Left kidney (tissue), 1 donor: ENCODE measurements at regions not wholly inside any gene's neighbourhood (a gene's known extent, or its start where the extent isn't known, plus 50 kb on each side); places are given as distances from the start of the nearest gene placed in this dataset.
"Not testable (repeated sequence)": the region's sequence is repeated elsewhere in the genome, so short reads cannot be mapped to it uniquely, and the experiment has no call there.

ENCODE experiments used
- DNase-seq: peaks from one replicate; pipeline ENCODE4 v3.0.0-alpha.2; 2013

GRCh38 chr21:17738176-17738953 is 80.8 kb downstream of the C21orf91 start:
- no peak for DNase-seq

- no peak for DNase-seq
Observed at GRCh38 chr21:17736072-17736471, 83.1 kb downstream of the C21orf91 start.

DNA sequence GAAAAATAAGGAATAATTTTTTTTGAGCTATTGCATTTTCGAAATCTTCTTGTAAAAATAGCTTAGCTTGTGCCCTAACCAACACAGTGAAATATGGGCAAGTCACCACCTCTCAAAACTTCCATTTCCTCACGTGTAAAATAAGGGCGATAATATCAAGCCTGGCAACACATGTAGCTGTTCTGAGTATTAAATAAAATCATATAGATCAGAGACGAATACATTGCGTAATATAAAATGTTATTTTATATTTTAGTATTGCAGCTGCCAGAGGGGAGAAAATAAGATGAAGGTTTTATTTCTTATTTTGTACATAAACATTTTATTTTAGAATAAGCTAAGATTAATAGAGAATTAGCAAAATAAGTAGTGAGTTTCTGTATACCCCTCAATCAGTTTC is 85.9 kb downstream of the C21orf91 start:
- no peak for DNase-seq

GRCh38 chr21:17732306-17732705 is 86.8 kb downstream of the C21orf91 start:
- peak; percentile 17 for DNase-seq

DNA sequence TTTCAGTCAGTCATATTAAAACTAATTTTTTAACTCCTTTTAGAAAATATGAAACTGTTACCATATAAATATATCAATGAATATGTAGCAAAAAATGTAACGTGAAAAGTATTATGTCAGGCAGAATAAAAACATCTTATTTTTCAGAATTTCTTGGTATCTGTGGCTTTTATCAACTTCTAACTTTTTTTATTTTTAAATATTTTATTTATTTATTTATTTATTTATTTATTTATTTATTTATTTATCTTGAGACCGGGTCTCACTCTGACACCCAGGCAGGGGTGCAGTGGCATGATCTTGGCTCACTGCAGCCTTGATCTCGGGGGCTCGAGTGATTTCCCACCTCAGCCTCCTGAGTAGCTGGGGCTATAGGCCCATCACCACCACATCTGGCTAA is 87.6 kb downstream of the C21orf91 start:
- no peak for DNase-seq

- DNase-seq, result no peak
Observed at GRCh38 chr21:17730782-17731181, 88.4 kb downstream of the C21orf91 start.

DNA sequence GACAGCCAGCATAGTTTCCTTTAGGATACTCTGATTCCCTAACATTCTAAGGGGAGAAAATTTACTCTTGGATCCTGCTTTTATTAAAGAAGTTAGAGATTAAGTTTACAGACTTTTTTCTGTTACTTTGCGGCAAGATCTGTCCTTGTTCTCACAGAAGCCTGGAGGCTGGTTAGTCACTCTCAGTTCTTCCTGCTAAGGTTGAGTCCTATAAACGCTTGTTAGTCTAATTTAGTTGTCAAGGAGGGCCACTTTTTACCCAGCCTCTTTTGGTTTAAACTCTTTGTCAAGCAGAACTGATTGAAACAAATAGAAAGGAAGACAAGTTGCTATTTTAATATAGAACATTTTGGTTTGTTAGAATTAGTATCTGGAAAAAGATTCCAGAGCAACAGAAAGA is 89.7 kb downstream of the C21orf91 start:
- no peak for DNase-seq

DNA sequence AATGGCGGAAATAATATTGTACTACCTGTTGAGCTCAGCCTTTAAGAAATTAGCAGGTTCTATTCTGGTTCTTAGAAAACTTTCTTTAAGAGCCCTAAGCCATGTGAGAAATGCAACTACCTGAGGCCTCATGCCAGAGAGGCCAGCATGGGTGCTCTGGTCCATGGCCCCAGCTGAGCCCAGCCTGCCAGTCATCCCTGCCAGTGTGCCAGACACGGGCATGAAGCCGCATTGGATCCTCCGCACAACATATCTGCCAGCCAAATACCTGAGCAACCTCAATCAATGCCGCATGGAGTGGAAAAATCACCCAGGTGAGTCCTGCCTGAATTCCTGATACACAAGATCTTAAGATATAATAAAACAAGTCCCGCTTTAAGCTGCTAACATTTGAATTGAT is 91.8 kb downstream of the C21orf91 start:
- DNase-seq, result no peak

DNA sequence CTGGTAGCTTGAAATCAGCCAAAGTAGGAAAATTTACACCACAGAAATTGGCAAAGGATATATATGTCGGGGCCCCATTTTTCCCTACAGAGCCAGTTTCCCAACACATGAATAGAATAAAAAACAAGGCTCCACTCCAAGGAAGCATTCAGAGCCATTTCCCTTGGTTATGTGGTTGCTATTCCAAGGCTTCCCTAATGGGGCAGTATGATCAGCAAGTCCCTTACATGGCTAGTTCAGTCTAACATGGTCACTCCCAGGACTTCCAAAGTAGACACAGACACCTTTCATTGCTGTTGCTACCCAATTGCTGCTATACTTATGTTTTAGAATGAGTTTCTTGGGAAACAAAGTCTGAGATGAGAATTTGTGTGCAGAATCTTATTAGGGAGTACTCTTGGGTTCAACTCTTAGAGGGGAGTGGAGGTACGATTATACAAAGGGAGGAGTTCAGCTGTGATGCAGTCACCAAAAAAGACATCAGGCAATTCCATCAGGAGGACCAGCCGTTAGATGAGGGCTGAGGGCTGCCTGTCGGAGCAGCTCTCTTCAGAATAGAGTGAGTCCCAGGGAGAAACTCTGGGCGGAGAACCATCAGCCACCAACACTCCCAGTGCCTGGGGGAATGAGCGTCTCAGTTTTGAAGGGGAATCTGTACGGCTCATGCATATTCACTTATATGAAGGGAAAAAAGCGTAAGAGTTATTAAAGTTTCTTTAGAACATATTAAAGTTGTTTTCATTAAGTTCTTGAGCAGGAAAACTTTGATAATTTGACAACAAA is 92.9 kb downstream of the C21orf91 start:
- DNase-seq, result no peak

- no peak for DNase-seq
Observed at GRCh38 chr21:17725339-17725738, 93.8 kb downstream of the C21orf91 start.

DNA sequence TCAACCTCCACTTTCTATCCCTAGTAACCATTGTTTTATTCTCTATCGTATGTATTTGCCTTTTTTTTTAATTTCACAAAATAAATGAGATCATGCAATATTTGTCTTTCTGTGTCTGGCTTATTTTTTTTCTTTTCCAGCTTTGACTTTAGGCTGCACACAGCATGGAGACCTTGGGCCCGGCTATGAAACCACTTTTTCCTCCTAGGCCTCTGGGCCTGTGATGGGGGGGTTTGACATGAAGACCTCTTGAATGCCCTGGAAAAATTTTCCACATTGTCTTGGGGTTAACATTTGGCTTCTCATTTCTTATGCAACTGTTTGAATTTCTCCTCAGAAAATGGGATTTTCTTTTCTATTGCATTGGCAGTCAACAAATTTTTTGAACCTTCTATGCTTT is 100.2 kb upstream of the BTG3 start:
- no peak for DNase-seq

- DNase-seq, result no peak
Observed at GRCh38 chr21:17711896-17712295, 99.2 kb upstream of the BTG3 start.

- no peak for DNase-seq
Observed at GRCh38 chr21:17709266-17709611, 96.5 kb upstream of the BTG3 start.

DNA sequence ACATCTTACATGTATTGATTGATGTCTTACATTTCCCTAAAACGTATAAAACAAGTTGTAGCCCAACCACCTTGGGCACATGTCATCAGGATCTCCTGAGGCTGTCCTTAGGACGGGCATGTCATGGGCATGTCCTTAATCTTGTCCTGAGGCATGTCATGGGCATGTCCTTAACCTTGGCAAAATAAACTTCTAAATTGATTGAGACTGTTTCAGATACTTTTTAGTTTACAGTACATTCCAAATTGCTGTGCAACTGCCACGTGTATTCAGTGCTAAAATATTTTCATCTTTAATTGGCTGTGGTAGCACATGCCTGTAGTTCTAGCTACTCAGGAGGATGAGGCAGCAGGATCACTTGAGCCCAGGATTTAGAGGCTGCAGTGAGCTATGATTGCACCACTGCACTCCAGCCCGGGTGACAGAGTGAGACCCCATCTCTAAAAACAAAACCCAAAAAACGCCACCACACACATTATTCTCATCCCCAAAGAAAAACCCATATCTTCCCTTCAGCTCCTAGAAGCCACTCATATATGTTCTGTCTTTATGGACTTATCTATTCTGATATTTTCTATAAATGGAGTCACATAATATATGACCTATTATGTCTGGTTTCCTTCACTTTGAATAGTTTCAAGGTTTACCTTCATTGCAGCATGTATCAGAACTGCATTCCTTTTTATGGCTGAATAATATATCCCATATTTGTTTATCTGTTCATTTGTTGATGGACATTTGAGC is 96.0 kb upstream of the BTG3 start:
- no peak for DNase-seq

- no peak for DNase-seq
Observed at GRCh38 chr21:17699524-17700189, 87.0 kb upstream of the BTG3 start.

GRCh38 chr21:17697473-17697872 is 84.8 kb upstream of the BTG3 start:
- no peak for DNase-seq

DNA sequence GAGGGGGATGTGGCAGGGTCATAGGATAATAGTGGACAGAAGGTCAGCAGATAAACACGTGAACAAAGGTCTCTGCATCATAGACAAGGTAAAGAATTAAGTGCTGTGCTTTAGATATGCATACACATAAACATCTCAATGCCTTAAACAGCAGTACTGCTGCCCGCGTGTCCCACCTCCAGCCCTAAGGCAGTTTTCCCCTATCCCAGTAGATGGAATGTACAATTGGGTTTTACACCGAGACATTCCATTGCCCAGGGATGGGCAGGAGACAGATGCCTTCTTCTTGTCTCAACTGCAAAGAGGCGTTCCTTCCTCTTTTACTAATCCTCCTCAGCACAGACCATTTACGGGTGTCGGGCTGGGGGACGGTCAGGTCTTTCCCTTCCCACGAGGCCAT is 81.7 kb upstream of the BTG3 start:
- not testable (repeated sequence) for DNase-seq

DNA sequence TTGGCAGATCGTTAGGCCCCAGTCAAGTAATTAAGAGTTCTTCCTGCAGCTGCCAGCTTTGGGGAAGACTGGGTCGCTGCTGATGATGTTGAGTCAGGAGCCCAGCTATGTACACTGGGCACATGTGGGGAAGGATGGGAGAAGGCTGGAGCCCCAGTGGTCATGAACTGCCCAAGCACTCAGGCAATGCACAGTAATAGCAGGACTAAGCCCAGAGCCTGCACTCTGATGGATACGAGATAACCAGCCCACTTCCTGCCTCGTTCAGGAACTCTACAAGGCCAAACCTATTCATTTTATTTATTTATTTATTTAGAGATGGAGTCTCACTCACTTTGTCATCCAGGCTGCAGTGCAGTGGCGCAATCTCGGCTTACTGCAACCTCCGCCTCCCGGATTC is 81.1 kb upstream of the BTG3 start:
- DNase-seq, result no peak

DNA sequence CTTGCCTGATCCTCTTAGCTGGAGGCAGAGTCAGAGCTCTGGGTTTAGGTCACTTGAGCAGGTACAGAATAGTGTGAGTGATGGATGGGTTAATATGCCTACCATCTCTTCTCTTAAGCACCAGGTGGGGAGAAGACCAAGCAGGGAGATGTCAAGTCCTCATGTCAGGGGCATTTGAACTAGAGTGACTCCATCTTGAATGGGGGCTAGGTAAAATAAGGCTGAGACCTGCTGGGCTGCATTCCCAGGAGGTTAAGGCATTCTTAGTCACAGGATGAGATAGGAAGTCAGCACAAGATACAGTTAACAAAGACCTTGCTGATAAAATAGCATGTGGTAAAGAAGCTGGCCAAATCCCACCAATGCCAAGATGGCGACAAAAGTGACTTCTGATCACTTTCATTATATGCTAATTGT is 77.4 kb upstream of the BTG3 start:
- no peak for DNase-seq

DNA sequence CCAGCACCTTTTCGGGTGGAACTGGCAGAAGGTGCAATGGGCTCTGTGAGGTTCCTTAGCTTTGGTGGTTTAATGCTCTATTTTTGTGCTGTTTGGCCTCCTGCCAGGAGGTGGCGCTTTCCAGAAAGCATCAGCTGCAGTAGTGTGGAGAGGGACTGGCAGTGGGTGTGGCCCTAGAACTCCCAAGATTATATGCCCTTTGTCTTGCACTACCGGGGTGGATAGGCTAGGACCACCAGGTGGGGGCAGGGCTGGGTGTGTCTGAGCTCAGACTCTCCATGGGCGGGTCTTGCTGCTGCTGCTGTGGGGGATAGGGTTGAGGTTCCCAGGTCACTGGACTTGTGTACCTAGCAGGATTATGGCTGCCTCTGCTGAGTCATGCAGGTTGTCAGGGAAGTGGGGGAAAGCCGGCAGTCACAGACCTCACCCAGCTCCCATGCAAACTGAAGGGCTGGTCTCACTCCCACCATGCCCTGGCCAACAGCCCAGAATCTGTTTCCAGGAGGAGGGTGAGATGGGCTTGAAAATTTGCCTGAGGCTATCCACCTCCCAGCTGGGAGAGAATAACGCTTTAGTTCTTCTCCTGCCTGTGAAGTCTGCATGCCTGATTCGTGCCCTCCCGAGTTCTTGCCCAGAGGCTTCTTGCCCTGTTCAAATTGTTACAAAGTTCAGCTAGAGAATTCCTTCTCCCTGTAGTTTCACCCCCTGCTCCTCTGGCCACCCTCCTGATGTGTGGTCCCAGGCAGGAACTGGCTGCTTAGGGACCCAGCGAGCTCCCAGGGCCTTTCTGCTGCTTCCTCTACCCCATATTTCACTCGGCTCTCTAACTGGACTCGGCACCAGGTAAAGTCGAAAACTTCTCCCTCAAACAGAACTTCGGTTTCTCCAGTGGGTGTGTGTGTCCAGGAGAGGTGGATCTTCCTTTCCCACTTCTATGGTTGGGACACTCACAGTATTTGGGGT is 76.5 kb upstream of the BTG3 start:
- peak; percentile 25 for DNase-seq

DNA sequence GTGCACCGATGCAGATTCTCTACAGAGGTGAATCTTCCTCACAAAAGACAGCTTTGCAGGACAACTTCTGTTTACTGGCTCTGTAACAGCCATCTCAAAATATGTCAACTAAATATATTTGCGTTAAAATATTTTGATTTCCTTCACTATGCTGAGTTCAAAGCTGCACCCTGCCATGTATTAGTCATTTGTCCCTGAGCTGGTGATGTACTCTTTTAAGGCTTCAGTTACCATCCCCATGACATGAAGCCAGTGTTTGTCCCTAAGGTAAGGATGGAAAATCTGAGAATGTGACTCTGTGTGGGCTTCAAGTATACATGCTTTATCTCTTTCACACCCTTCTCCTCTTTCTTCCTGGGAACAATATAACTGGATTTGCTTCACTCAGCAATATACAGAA is 70.2 kb upstream of the BTG3 start:
- no peak for DNase-seq
